ENCODE measurements at regions not wholly inside any gene's neighbourhood (a gene's known extent, or its start where the extent isn't known, plus 50 kb on each side); places are given as distances from the start of the nearest gene placed in this dataset.

- no peak for TF ChIP-seq CTCF (IDR thresholded peaks at IDR 0.05; ENCODE audit: insufficient read depth, low read depth, low read length)
- no peak for TF ChIP-seq EZH2 (IDR thresholded peaks at IDR 0.05; ENCODE audit: insufficient read depth, low read length)
Observed at GRCh38 chr13:44837250-44837649, 152.0 kb downstream of the NUFIP1 start.
